NCI-H146 treated with DMSO at 0.1 percent for 48 hours (cell line): ENCODE measurements at regions not wholly inside any gene's neighbourhood (a gene's known extent, or its start where the extent isn't known, plus 50 kb on each side); places are given as distances from the start of the nearest gene placed in this dataset.

Experiments used
- DNase-seq: peaks from one replicate; lab custom pipeline; 2025; ENCODE audit not compliant: unreplicated experiment; lab: John Stamatoyannopoulos, UW

DNA sequence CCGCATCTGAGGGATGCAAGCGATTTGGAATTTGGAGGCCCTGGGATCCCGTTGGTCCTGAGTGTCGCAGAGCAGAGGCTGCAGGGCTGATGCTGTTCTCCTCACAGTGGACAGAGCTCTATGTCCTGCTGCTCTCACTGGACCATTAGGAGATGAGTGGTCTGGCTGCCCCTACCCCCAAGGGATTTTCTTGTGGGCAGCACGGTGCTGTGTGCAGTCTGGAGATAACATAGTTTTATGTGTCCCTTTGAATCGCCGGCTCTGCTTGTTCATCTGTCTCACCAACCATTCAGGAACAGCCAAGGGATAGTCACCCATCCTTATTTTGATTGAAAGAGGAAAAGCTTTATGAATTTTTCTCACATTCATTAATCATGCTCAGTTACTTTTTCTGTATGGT is 49.9 kb downstream of the CHRM3 start:
- DNase-seq, result no peak

GRCh38 chr1:239437822-239438221 is 51.5 kb downstream of the CHRM3 start:
- DNase-seq, result no peak

DNA sequence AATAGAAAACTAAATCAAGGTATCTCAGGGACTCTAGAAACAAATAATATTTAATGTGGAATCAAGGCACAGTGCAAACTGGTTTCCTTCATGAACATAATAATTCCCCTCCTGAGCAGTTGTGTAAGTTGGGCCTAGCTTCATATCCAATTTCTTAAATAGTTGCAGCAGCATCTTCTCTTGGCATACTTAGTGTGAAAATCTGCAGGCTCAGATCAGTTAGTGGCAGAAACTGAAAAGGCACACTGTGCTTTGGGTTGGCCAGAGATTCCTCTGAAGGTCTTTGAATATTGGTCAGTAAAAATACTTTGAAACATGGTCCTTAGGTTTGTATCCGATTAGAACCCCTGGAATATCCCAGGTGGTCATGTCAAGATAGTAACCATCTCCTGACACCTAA is 52.5 kb downstream of the CHRM3 start:
- no peak for DNase-seq

DNA sequence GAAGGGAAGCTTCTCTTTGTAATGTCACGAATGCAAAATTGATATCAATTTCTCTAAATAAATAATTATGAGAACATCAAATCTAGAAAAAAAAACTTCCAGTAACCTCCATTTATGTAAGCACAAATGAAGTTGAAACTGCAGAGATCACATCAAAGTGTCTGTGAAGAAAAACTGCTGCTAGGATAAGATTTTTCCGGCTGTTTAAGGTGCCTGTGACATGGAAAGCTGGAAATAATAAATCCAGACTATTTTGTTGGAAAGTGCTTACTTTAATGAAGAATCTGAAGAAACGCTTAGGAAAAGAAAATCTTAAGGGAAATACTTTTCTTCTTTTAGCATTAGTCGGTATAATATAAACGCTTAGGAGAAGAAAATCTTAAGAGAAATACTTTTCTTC is 57.0 kb downstream of the CHRM3 start:
- DNase-seq, result no peak

- no peak for DNase-seq
Observed at GRCh38 chr1:239446611-239447010, 60.2 kb downstream of the CHRM3 start.

DNA sequence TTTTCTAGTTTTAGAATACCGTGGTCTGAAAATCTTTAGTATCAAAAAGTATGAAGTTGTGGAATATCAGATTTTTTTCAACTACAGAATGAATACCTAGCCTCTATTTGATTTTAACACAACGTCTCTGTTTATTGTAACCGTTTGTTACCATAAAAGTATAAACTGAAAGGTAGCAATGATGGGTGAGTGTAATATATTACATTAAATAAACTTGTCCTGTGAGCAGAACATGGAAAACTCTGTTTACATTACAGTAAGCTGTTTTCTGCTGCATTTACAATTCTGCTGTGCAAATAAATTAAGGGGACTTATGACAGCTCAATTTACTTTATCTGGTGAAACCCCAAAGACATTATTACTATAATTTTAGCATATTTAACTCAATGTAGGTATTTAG is 62.5 kb downstream of the CHRM3 start:
- no peak for DNase-seq

DNA sequence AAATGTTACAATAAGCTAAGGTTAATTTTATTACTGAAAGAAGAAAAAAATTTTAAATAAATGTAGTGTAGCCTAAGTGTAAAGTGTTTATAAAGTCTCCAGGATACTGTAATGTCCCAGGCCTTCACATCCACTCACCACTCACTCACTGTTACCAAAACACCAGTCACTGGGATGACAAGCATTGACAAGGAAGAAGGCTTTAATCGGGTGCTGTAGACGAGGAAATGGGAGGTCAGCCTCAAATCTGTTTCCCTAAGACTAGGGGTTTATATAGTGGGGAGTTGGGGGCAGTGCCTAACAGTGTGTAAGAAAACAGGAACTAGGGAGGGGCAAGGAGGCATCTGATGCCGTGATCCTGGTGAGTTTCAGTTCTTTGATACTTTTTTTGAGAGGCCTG is 69.4 kb downstream of the CHRM3 start:
- no peak for DNase-seq

GRCh38 chr1:239456788-239457187 is 70.4 kb downstream of the CHRM3 start:
- no peak for DNase-seq

DNA sequence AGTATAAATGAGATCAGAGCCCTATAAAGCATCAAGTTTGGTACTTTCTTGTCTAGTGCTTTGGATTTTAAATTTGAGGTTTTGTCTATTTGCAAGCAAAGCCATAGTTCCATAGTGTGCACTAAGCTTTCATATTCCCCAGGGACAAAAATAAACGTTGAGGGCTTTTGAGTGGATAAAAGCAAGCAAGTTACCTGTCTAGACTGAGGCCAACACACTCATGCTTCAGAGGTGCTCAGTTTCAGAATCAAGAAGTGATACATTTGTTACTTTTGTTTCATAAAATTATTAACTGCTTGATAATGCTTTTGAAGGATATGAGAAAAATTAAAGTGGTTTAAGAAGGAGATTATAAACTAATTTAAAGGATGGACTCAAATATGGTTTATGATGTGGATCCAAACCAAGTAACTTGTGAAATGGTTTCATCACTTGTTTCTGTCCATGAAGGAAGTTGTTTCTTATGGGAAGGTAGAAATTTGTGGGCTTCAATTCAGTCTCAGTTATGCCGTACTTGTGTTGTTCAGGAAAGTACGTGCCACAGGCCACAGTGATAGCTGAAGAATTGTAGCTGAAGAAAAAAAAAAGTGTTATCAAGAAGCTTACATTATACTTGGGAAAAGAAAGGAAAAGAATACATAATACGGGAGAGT is 71.2 kb downstream of the CHRM3 start:
- no peak for DNase-seq

GRCh38 chr1:239458144-239458500 is 71.8 kb downstream of the CHRM3 start:
- no peak for DNase-seq

DNA sequence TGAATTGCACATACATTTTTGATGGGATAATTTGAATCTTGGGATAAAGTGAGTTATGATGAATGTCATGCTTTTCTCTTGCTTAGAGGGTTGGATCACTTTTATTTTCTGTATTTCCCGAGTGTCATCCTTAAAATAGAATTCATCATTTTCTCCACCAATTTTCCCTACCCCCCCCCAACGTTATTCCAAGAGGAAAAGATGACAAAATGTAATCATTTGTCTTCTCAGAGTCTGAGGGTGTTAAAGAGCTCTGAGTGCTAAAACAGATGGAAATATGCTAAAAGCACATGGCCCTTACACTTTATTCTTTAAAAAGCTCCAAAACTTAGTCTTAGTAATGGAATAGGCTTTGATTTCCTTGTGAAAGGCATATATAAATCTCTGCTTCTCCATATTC is 81.4 kb downstream of the CHRM3 start:
- no peak for DNase-seq

GRCh38 chr1:239478069-239478468 is 91.7 kb downstream of the CHRM3 start:
- DNase-seq, result no peak

DNA sequence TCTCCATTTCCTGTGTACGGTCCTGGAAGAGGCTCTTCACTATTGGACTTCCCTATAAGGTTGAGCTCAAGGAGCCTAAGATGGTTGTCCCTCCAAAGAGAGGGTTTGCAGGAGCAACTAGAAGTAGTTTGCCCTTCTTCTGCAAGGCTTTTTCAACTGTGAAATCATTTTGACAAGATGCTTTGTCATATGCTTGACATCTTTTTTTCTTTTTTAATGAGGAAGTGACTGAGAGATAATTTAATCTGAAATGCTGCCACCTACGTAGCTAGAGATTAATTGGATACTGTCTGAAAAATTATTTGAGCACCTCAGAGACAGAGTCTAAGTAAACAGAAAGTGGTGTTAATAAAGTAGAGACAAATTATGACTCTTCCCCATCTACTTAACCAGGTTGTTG is 97.0 kb downstream of the CHRM3 start:
- DNase-seq, result no peak

- DNase-seq, result no peak
Observed at GRCh38 chr1:239493811-239494414, 107.5 kb downstream of the CHRM3 start.

DNA sequence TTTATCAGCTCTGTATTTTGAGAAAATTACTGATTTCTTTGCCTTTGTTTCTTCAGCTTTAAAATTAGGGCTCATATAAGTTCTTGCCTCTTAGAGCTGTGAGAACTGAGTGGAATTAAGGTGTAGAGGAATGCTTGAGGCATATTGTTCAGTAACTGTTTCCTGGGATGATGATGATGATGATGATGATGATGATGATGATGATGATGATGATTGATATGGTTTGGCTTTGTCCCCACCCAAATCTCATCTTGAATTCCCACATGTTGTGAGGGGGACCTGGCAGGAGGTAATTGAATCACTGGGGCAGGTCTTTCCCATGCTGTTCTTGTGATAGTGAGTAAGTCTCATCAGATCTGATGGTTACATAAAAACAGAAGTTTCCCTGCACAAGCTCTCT is 118.7 kb downstream of the CHRM3 start:
- DNase-seq, result no peak

DNA sequence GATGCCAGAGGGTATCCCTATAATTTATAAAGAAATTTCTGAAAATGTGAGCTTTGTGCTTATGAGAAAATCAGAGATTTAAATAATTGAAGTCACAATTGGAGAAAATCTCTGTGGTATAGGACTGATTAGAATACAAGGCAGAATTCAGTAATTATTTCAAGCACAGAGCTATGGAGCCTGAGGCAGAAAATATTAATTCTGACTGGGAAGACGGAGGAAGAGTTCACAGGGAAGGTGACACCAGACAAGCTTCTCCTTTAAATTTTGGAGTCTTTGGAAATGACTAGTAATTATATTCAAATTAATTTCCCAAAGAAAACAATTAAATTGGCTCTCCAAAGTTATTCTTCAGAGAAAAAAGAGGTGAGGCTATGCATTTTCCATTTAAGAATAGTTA is 121.5 kb downstream of the CHRM3 start:
- no peak for DNase-seq

DNA sequence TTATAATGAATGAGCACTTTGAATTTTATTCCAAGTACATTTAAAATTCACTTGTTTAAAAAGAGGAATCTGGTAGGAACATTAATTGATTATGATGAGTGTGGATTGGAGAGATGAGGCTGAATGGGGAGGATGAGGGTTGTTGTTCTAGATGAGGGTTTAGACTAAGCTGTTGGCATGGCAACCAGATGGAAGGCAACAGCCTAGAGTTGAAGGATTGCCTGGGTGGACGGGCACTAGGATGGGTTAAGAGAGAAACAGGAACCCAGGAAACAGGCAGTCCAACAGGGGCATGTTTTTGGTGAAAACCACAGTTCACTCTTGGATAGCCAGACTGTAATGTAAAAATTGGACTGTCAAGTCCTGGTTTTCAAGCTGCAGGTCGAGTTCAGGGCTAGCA is 125.5 kb downstream of the CHRM3 start:
- DNase-seq, result no peak

GRCh38 chr1:239516579-239516978 is 130.2 kb downstream of the CHRM3 start:
- DNase-seq, result no peak

DNA sequence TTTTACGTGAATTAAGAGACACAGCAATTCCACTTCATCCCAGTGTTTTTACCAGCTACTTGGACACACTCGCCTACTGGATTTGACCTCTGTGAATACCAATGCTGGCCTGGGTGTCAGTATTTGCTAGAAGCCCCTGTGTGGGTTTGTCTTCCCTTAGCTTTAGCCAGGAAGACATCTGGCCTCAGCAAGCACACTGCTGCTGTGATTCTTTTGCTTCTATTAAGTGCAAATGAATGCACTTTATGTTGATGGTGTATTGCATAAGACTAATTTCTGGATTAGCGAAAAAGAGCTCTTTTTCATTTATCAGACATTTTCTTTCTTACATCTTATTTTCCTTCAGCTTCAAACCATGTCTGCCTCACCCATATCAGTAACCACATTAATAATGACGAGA is 140.0 kb downstream of the CHRM3 start:
- DNase-seq, result no peak

DNA sequence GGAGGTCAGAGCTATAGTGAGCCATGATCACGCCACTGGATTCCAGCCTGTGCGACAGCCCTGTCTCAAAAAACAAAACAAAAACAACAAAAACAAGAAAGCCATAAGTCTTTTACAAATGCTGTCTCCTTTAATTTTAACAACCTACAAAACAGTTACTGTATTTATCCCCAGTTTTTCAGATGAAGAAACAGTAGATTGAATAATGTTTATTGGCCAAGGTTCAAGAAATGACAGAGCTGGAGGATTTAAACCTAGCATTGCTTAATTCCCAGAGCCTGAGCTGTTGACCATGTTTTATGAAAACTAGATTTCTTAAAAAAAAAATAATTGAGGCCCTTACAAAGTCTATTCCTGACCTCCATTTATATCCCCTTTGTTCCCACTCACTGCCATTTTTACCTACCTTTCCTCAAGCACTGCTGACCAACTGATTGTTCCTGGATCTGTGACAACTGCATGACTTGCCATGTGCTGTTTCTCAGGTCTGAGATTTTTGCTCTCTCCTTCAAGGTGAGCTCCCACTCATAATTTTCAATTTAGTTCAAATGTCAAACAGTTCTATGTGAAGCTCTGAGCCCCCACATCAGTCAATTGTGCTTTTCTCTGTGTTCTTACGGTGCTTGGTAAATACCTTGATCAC is 140.8 kb downstream of the CHRM3 start:
- no peak for DNase-seq

DNA sequence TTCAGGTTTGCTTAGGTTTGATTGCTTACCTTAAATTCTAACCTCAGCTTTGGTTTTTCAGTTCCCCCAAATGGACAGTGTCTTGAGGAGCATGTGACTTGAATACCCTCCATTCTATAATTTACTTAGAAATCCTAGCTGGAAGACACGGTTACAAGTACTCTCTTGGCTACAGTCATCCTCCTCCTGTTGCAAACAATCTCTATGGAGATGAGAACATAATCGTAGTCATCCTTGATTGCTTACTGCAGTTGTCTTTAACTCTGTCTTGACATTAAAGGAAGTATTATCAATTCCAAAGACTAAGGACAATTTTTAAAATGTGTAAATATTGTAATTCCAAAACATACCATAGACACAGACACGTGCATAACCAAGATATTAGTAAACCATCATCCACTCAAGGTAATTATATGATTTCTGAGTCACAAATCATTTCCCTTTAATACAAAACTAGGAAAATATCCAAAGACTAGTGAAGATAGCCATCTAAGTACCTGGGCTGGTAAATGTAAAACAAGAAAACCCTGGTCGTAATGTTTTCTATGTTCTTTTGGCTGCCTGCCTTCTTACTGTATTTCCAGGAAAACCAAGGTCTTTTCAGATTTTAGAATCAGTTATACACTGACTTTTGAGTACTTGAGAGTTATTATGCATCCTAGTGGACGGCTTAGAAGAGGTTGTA is 149.9 kb downstream of the CHRM3 start:
- no peak for DNase-seq

DNA sequence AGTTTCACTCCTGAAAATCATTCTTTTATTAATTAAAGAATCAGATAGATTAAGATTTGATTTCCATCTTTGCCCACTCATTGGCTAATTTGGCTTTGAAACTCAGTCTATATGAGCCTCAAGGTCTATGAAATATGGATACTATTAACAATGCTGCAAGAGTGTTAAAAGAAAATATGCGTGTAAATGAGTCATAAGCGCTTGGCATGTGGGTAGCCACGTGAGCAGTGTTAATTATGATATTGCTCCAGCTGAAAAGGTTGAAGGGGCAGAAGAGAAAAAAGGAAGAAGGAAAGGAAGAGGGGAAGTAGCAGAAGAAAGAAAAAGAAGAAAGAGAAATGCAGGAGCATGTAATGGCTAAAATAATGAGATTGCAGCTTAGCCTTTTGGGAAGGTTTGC is 151.4 kb downstream of the CHRM3 start:
- no peak for DNase-seq
